GM18505 (cell line): ENCODE measurements at regions not wholly inside any gene's neighbourhood (a gene's known extent, or its start where the extent isn't known, plus 50 kb on each side); places are given as distances from the start of the nearest gene placed in this dataset.

Experiments used
- ATAC-seq: cut with Tn5 transposase; IDR thresholded peaks from one replicate; pipeline ENCODE4 v1.9.1; 2021; ENCODE audit not compliant: unreplicated experiment
- POLR2A ChIP-seq: IDR thresholded peaks from 4 replicates; pipeline ENCODE4 v1.6.1; 2011; ENCODE audit warnings: borderline replicate concordance; ENCODE audit not compliant: insufficient read depth, insufficient read length; ENCODE audit errors: extremely low read depth

- TF ChIP-seq POLR2A, result no peak
- ATAC-seq, result no peak
Measured at GRCh38 chr1:96349896-96350295, 371.7 kb upstream of the PTBP2 start.

GRCh38 chr1:96352733-96353132 is 368.9 kb upstream of the PTBP2 start:
- ATAC-seq, result no peak
- TF ChIP-seq POLR2A, result no peak

GRCh38 chr1:96355521-96355920 is 366.1 kb upstream of the PTBP2 start:
- TF ChIP-seq POLR2A, result no peak
- ATAC-seq, result no peak

GRCh38 chr1:96355961-96356360 is 365.6 kb upstream of the PTBP2 start:
- no peak for ATAC-seq

DNA sequence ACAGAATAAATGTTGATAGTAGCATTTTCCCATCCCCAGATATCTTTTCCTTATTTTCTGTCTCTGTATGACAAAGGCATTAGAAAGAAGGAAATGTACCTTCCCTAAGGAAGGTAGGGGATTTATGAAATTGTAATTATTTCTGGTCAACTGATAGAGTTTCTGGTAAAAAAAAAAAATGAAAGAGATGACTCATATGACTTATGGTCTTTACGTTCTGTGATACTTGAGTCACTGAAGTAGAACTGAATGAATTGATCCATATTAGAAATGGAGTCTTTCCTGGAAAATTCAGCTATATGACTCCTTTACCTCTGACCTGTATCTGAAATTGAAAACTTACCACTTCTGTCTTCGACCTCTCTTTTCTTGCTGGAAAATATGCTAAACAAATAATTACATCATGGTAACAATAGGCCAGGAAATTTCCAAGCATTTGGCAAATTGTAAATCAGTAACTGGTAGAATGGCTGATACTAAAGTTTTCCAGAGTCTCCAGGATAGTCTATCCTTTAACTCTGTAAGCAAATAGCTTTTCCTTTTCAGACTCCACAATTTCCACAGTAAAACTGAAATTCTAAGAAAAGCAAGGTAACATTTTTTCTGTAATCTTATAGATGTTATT is 364.3 kb upstream of the PTBP2 start:
- no peak for ATAC-seq

More at GRCh38 chr1:96355961-96356360, 365.6 kb upstream of the PTBP2 start:
- TF ChIP-seq POLR2A, result no peak

GRCh38 chr1:96358057-96358456 is 363.5 kb upstream of the PTBP2 start:
- ATAC-seq, result no peak
- TF ChIP-seq POLR2A, result no peak

More for the DNA sequence above, 364.3 kb upstream of the PTBP2 start:
- TF ChIP-seq POLR2A, result no peak

- TF ChIP-seq POLR2A, result no peak
Measured at GRCh38 chr1:96360036-96360795, 361.4 kb upstream of the PTBP2 start.

GRCh38 chr1:96361271-96361856 is 360.2 kb upstream of the PTBP2 start:
- ATAC-seq, result no peak
- TF ChIP-seq POLR2A, result no peak

More at GRCh38 chr1:96360036-96360795, 361.4 kb upstream of the PTBP2 start:
- no peak for ATAC-seq

DNA sequence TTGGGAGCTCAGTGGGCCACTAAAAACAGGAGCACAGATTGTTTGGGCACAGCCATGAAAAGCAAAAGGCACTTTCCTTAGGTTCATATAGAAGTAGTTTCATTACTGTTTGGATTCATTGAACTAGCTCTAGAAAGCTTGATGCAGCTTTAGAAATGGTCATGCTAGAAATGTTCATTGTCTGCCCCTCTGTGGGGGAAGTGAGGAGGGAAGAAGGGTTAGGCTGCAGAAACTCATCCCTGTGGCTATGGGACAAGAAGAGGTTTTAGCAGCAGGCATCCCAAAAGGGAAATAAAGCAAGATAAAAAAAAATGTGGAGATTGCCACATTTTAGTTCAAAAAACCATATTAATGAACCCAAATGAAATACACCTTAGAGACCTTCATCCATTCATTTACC is 359.6 kb upstream of the PTBP2 start:
- ATAC-seq, result no peak

DNA sequence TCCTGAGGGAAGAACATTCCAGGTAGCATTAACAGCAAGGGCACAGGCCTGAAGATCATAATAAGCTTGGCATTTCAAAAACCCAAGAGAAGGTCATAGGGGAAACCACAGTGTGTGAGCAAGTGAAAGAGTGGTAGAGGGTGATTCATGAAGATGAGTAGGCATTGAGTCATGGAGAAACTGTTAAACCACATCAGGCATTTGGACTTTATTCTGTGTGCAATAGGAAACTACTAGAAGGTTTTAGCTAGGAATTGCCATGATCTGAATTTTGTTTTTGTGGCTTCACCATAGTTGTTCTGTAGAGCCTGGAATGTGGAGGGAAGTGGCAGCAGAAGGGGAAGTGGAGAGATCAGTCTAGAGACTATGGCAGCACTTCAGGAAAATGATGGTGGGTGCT is 359.0 kb upstream of the PTBP2 start:
- no peak for TF ChIP-seq POLR2A
- peak; percentile 59 for ATAC-seq

More for the DNA sequence above, 359.6 kb upstream of the PTBP2 start:
- no peak for TF ChIP-seq POLR2A

DNA sequence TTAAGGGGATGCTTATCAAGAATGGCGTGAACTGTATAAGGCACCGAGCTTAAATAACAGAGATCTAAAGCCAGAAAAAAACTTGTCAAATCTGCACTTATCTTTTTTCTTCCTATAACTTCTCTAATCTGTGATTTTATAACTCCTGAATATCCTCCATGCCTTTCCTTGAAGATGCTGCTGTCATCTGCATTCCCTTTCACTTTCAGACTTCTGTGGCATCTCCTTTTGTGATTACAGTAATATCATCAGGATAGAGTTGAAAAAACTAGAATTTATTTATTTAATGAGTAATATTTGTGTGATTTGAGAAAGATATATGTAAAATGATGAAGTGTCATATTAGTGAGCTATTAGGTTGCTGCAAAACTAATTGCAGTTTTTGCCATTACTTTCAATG is 357.8 kb upstream of the PTBP2 start:
- TF ChIP-seq POLR2A, result no peak
- ATAC-seq, result no peak

- ATAC-seq, result no peak
- TF ChIP-seq POLR2A, result no peak
Measured at GRCh38 chr1:96364576-96364975, 357.0 kb upstream of the PTBP2 start.

DNA sequence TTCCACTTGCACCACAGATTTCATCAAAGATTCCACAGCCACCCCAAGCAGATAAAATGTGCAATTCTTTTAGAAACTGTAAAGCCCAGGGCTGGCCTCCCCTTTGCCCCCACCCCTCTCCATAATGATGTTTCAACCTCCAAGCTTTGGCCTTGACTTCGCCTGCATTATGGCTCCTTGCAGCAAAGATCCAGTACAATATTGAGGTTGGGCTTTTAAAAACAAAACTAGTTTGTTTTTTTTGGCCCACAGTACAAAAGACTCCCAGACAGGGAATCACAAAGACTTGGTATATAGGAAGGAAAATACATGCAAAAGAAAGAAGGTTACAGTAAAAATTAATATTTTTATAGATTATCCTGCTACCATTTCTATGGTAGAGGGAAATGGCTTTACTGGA is 356.5 kb upstream of the PTBP2 start:
- no peak for ATAC-seq
- no peak for TF ChIP-seq POLR2A
